ENCODE measurements at regions not wholly inside any gene's neighbourhood (a gene's known extent, or its start where the extent isn't known, plus 50 kb on each side); places are given as distances from the start of the nearest gene placed in this dataset.

DNA sequence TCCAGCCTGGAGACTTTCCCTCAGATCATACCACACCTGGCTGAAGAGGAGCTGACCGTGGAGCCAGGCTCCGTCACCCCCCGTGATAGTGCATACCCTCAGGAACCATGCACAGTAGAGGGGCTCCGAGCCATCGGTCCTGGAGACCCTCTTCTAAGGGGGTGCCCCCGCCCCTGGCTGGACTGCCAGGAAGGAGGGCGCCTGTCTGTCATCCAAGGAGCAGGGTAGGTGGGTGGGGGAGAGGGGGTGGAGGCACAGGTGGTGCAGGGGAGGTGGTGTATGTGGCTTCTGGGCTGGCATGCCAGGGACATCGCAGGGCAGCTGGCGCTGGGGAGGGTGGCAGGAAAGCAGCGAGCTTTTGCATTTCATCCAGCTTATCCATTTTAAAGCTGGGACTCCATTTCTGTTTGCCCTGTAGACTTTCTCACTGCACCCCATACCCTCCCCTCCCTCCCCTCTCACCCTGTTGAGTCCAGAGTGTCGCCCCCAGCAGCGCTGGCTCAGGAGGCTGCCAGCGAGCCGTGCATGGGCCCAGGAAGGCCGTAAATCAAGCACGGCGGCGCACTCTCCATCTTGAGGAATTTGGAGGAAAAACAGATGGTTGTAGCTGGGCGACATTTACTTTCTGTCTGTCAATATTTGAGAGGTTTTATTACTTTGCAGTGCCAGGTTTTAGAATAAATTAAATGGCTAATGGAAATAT is 56.2 kb upstream of the HS6ST1 start:
- TF ChIP-seq, protein P1, sequence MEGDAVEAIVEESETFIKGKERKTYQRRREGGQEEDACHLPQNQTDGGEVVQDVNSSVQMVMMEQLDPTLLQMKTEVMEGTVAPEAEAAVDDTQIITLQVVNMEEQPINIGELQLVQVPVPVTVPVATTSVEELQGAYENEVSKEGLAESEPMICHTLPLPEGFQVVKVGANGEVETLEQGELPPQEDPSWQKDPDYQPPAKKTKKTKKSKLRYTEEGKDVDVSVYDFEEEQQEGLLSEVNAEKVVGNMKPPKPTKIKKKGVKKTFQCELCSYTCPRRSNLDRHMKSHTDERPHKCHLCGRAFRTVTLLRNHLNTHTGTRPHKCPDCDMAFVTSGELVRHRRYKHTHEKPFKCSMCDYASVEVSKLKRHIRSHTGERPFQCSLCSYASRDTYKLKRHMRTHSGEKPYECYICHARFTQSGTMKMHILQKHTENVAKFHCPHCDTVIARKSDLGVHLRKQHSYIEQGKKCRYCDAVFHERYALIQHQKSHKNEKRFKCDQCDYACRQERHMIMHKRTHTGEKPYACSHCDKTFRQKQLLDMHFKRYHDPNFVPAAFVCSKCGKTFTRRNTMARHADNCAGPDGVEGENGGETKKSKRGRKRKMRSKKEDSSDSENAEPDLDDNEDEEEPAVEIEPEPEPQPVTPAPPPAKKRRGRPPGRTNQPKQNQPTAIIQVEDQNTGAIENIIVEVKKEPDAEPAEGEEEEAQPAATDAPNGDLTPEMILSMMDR (conservative IDR thresholded peaks at IDR 0.05) = no peak
- no peak for TF ChIP-seq EZH2 (IDR thresholded peaks at IDR 0.05; ENCODE audit: low read depth)
